Activated T-helper 1 cell treated with anti-CD3 and anti-CD28 coated beads, Interleukin-12 subunit alpha, Interleukin-12 subunit beta, Interleukin-2, Interleukin-4 antibody, amounts not matched to agents 30 ng/mL and 10 ng/mL and 1 ng/mL, durations not matched to agents 14 hours and 24 hours and 36 hours (primary cell): ENCODE measurements at regions not wholly inside any gene's neighbourhood (a gene's known extent, or its start where the extent isn't known, plus 50 kb on each side); places are given as distances from the start of the nearest gene placed in this dataset.

Experiments used
- DNase-seq: peaks from one replicate; pipeline ENCODE4 v3.0.0; 2021; ENCODE audit warnings: low spot score
- H3K27ac Mint-ChIP-seq: one replicate; pipeline ENCODE4 v1.8.0; 2021; ENCODE audit warnings: mild to moderate bottlenecking, mixed read lengths
- H3K27me3 Mint-ChIP-seq: one replicate; pipeline ENCODE4 v1.8.0; 2022; ENCODE audit warnings: mild to moderate bottlenecking, moderate library complexity, mixed read lengths; ENCODE audit not compliant: insufficient read depth
- H3K36me3 Mint-ChIP-seq: one replicate; pipeline ENCODE4 v1.8.0; 2021; ENCODE audit warnings: low read depth, mixed read lengths
- H3K4me1 Mint-ChIP-seq: one replicate; pipeline ENCODE4 v1.8.0; 2021; ENCODE audit warnings: low read depth, mixed read lengths
- H3K4me3 Mint-ChIP-seq: one replicate; pipeline ENCODE4 v1.8.0; 2021; ENCODE audit warnings: mild to moderate bottlenecking, moderate library complexity, mixed read lengths
- H3K9me3 Mint-ChIP-seq: one replicate; pipeline ENCODE4 v1.8.0; 2021; ENCODE audit warnings: mixed read lengths
- intact Hi-C: fragments of 100-400 bp; cut with micrococcal nuclease; formaldehyde crosslinking; loops from one replicate; pipeline ENCODE4 v1.15.1; 2024

- Mint-ChIP-seq H3K4me3 (no peak overlapping the region), H3K4me1 (no peaks in the 10 kb centered on the region)
- intact Hi-C loops: no loop called here
Measured at GRCh38 chr2:14560716-14561115, 71.8 kb upstream of the LRATD1 start.

GRCh38 chr2:14563324-14563723 lies 69.2 kb upstream of the LRATD1 start:
- Mint-ChIP-seq H3K36me3 (no peaks in the 10 kb centered on the region), H3K9me3 (no peaks in the 10 kb centered on the region), H3K4me3 (no peak overlapping the region), H3K27ac (no peak overlapping the region), H3K27me3 (no peaks in the 10 kb centered on the region), H3K4me1 (no peaks in the 10 kb centered on the region)
- DNase-seq: no peak
- intact Hi-C loops: no loop called here

More at GRCh38 chr2:14560716-14561115, 71.8 kb upstream of the LRATD1 start:
- Mint-ChIP-seq H3K27me3 (no peaks in the 10 kb centered on the region), H3K27ac (no peak overlapping the region), H3K36me3 (no peaks in the 10 kb centered on the region), H3K9me3 (no peaks in the 10 kb centered on the region)
- no peak for DNase-seq

GRCh38 chr2:14565666-14566065 lies 66.9 kb upstream of the LRATD1 start:
- intact Hi-C loops: no loop called here
- Mint-ChIP-seq H3K27ac (no peak overlapping the region), H3K27me3 (no peaks in the 10 kb centered on the region), H3K36me3 (no peaks in the 10 kb centered on the region), H3K4me1 (no peaks in the 10 kb centered on the region), H3K4me3 (no peak overlapping the region), H3K9me3 (no peaks in the 10 kb centered on the region)
- no peak for DNase-seq

GRCh38 chr2:14567561-14567960 lies 65.0 kb upstream of the LRATD1 start:
- Mint-ChIP-seq H3K4me1 (no peaks in the 10 kb centered on the region), H3K36me3 (no peaks in the 10 kb centered on the region), H3K27me3 (no peaks in the 10 kb centered on the region), H3K9me3 (no peaks in the 10 kb centered on the region), H3K27ac (no peak overlapping the region), H3K4me3 (no peak overlapping the region)
- DNase-seq: no peak
- intact Hi-C loops: no loop called here

- no peaks in the 10 kb centered on the region for H3K27me3 Mint-ChIP-seq
- no peaks in the 10 kb centered on the region for H3K9me3 Mint-ChIP-seq
- no peak overlapping the region for H3K4me3 Mint-ChIP-seq
- DNase-seq: no peak
- intact Hi-C loops: no loop called here
- no peaks in the 10 kb centered on the region for H3K4me1 Mint-ChIP-seq
- no peak overlapping the region for H3K27ac Mint-ChIP-seq
- H3K36me3 Mint-ChIP-seq: no peaks in the 10 kb centered on the region
Measured at GRCh38 chr2:14569294-14569693, 63.2 kb upstream of the LRATD1 start.

GRCh38 chr2:14572633-14573032 lies 59.9 kb upstream of the LRATD1 start:
- Mint-ChIP-seq H3K36me3 (no peaks in the 10 kb centered on the region), H3K9me3 (no peaks in the 10 kb centered on the region), H3K27me3 (no peaks in the 10 kb centered on the region), H3K27ac (no peak overlapping the region), H3K4me1 (no peaks in the 10 kb centered on the region), H3K4me3 (no peak overlapping the region)
- DNase-seq: no peak
- intact Hi-C loops: no loop called here

GRCh38 chr2:14577843-14578242 lies 54.7 kb upstream of the LRATD1 start:
- intact Hi-C loops: no loop called here
- Mint-ChIP-seq H3K27me3 (no peaks in the 10 kb centered on the region), H3K27ac (no peak overlapping the region), H3K4me3 (no peak overlapping the region), H3K4me1 (no peaks in the 10 kb centered on the region), H3K9me3 (no peaks in the 10 kb centered on the region), H3K36me3 (no peaks in the 10 kb centered on the region)
- DNase-seq: no peak
